ENCODE measurements at regions not wholly inside any gene's neighbourhood (a gene's known extent, or its start where the extent isn't known, plus 50 kb on each side); places are given as distances from the start of the nearest gene placed in this dataset.

GRCh38 chr1:79362470-79362869 is 355.9 kb upstream of the ADGRL4 start:
- H3K27me3 ChIP-seq: no peaks in the 10 kb centered on the region
- no peak for TF ChIP-seq POLR2AphosphoS5 (IDR thresholded peaks at IDR 0.05)
- TF ChIP-seq CTCF (IDR thresholded peaks at IDR 0.05): no peak
- no peak for TF ChIP-seq POLR2A (IDR thresholded peaks at IDR 0.05)
- DNase-seq (ENCODE audit: low spot score in 2 of 2): no peak
- no peaks in the 10 kb centered on the region for H3K36me3 ChIP-seq
- no peaks in the 10 kb centered on the region for H3K9me3 ChIP-seq
- H3K27ac ChIP-seq: no peak overlapping the region
- no peak overlapping the region for H3K4me3 ChIP-seq
- no peaks in the 10 kb centered on the region for H3K4me1 ChIP-seq
- intact Hi-C loops (cut with DNase I; ENCODE audit: low total_unique reads): no loop called here

GRCh38 chr1:79355090-79355489 is 348.6 kb upstream of the ADGRL4 start:
- no peak overlapping the region for H3K27ac ChIP-seq
- intact Hi-C loops (cut with DNase I; ENCODE audit: low total_unique reads): no loop called here
- H3K9me3 ChIP-seq: no peaks in the 10 kb centered on the region
- H3K4me3 ChIP-seq: no peak overlapping the region
- no peaks in the 10 kb centered on the region for H3K27me3 ChIP-seq
- no peaks in the 10 kb centered on the region for H3K36me3 ChIP-seq
- H3K4me1 ChIP-seq: no peaks in the 10 kb centered on the region
- DNase-seq (ENCODE audit: low spot score in 2 of 2): no peak
- no peak for TF ChIP-seq CTCF (IDR thresholded peaks at IDR 0.05)
- no peak for TF ChIP-seq POLR2A (IDR thresholded peaks at IDR 0.05)
- no peak for TF ChIP-seq POLR2AphosphoS5 (IDR thresholded peaks at IDR 0.05)

- no peaks in the 10 kb centered on the region for H3K36me3 ChIP-seq
- no peaks in the 10 kb centered on the region for H3K27me3 ChIP-seq
- no peaks in the 10 kb centered on the region for H3K4me1 ChIP-seq
- no peak overlapping the region for H3K4me3 ChIP-seq
- H3K9me3 ChIP-seq: no peaks in the 10 kb centered on the region
- TF ChIP-seq CTCF (IDR thresholded peaks at IDR 0.05) (no peak), POLR2A (IDR thresholded peaks at IDR 0.05) (no peak), POLR2AphosphoS5 (IDR thresholded peaks at IDR 0.05) (no peak)
- intact Hi-C loops (cut with DNase I; ENCODE audit: low total_unique reads): no loop called here
- no peak overlapping the region for H3K27ac ChIP-seq
- DNase-seq (ENCODE audit: low spot score in 2 of 2): no peak
Observed at GRCh38 chr1:79353224-79353623, 346.7 kb upstream of the ADGRL4 start.

GRCh38 chr1:79326875-79327274 is 320.3 kb upstream of the ADGRL4 start:
- TF ChIP-seq POLR2AphosphoS5 (IDR thresholded peaks at IDR 0.05) (no peak), CTCF (IDR thresholded peaks at IDR 0.05) (no peak), POLR2A (IDR thresholded peaks at IDR 0.05) (no peak)
- Histone ChIP-seq H3K9me3 (no peaks in the 10 kb centered on the region), H3K27me3 (no peaks in the 10 kb centered on the region), H3K36me3 (no peaks in the 10 kb centered on the region), H3K4me3 (no peak overlapping the region), H3K27ac (no peak overlapping the region), H3K4me1 (no peaks in the 10 kb centered on the region)
- DNase-seq (ENCODE audit: low spot score in 2 of 2): no peak
- intact Hi-C loops (cut with DNase I; ENCODE audit: low total_unique reads): no loop called here

GRCh38 chr1:79325705-79326104 is 319.2 kb upstream of the ADGRL4 start:
- no peaks in the 10 kb centered on the region for H3K4me1 ChIP-seq
- DNase-seq (ENCODE audit: low spot score in 2 of 2): no peak
- H3K36me3 ChIP-seq: no peaks in the 10 kb centered on the region
- intact Hi-C loops (cut with DNase I; ENCODE audit: low total_unique reads): no loop called here
- no peak overlapping the region for H3K4me3 ChIP-seq
- no peaks in the 10 kb centered on the region for H3K27me3 ChIP-seq
- H3K27ac ChIP-seq: no peak overlapping the region
- TF ChIP-seq POLR2A (IDR thresholded peaks at IDR 0.05): no peak
- no peak for TF ChIP-seq CTCF (IDR thresholded peaks at IDR 0.05)
- TF ChIP-seq POLR2AphosphoS5 (IDR thresholded peaks at IDR 0.05): no peak
- no peaks in the 10 kb centered on the region for H3K9me3 ChIP-seq

Measured in breast epithelium (tissue), 4 donors.